HFFc6 (cell line): ENCODE measurements at regions not wholly inside any gene's neighbourhood (a gene's known extent, or its start where the extent isn't known, plus 50 kb on each side); places are given as distances from the start of the nearest gene placed in this dataset.

Source experiments
- DNase-seq: peaks from one replicate; pipeline ENCODE4 v3.0.0-alpha.2; 2018
- H3K27ac Mint-ChIP-seq: 2 replicates; pipeline ENCODE4 v1.8.0; 2020; ENCODE audit warnings: mild to moderate bottlenecking, mixed read lengths
- H3K27me3 Mint-ChIP-seq: 2 replicates; pipeline ENCODE4 v1.8.0; 2021; ENCODE audit warnings: mild to moderate bottlenecking, moderate library complexity, mixed read lengths; ENCODE audit not compliant: insufficient read depth
- H3K36me3 Mint-ChIP-seq: 2 replicates; pipeline ENCODE4 v1.8.0; 2021; ENCODE audit warnings: low read depth, mixed read lengths
- H3K4me1 Mint-ChIP-seq: 2 replicates; pipeline ENCODE4 v1.8.0; 2020; ENCODE audit warnings: low read depth, mixed read lengths
- H3K4me3 Mint-ChIP-seq: 2 replicates; pipeline ENCODE4 v1.8.0; 2020; ENCODE audit warnings: mild to moderate bottlenecking, moderate library complexity, mixed read lengths
- H3K9me3 Mint-ChIP-seq: 2 replicates; pipeline ENCODE4 v1.8.0; 2020; ENCODE audit warnings: mild to moderate bottlenecking, mixed read lengths
- CTCF ChIP-seq: fragments of 200-600 bp; sonication (generic); IDR thresholded peaks from 2 replicates; pipeline ENCODE4 v1.5.0; 2021; ENCODE audit warnings: antibody characterized with exemption, mild to moderate bottlenecking

GRCh38 chr11:108994887-108995286, 330.0 kb downstream of the DDX10 start:
- peaks cover 5% of the 10 kb centered on the region for H3K9me3 Mint-ChIP-seq

GRCh38 chr11:108997826-108998225, 333.0 kb downstream of the DDX10 start:
- peaks cover 5% of the 10 kb centered on the region for H3K9me3 Mint-ChIP-seq
- 0 out of 2 replicates have a peak, but pooled peaks cover 2% of the 10 kb centered on the region for H3K27me3 Mint-ChIP-seq
- H3K36me3 Mint-ChIP-seq: peaks cover 18% of the 10 kb centered on the region; the same call in 1 of the 2 replicates
- DNase-seq: no peak
- TF ChIP-seq CTCF: no peak
- peaks cover 7% of the 10 kb centered on the region for H3K4me1 Mint-ChIP-seq
- no peak overlapping the region for H3K4me3 Mint-ChIP-seq
- H3K27ac Mint-ChIP-seq: no peak overlapping the region

More at GRCh38 chr11:108994887-108995286, 330.0 kb downstream of the DDX10 start:
- Mint-ChIP-seq H3K36me3 (peaks cover 25% of the 10 kb centered on the region), H3K27me3 (no peaks in the 10 kb centered on the region), H3K4me3 (no peak overlapping the region), H3K27ac (no peak overlapping the region), H3K4me1 (peaks cover 7% of the 10 kb centered on the region)
- DNase-seq: no peak
- TF ChIP-seq CTCF: no peak

- H3K4me3 Mint-ChIP-seq: no peak overlapping the region
- H3K4me1 Mint-ChIP-seq: peaks cover 7% of the 10 kb centered on the region
- DNase-seq: no peak
- peaks cover 15% of the 10 kb centered on the region; the same call in 1 of the 2 replicates for H3K36me3 Mint-ChIP-seq
- TF ChIP-seq CTCF: no peak
- H3K27me3 Mint-ChIP-seq: 0 out of 2 replicates have a peak, but pooled peaks cover 2% of the 10 kb centered on the region
- no peak overlapping the region for H3K27ac Mint-ChIP-seq
- peaks cover 5% of the 10 kb centered on the region for H3K9me3 Mint-ChIP-seq
Measured at GRCh38 chr11:109000531-109000930, 335.7 kb downstream of the DDX10 start.

GRCh38 chr11:109001585-109001984, 336.7 kb downstream of the DDX10 start:
- H3K4me3 Mint-ChIP-seq: no peak overlapping the region
- TF ChIP-seq CTCF: no peak
- H3K9me3 Mint-ChIP-seq: peaks cover 5% of the 10 kb centered on the region
- H3K27me3 Mint-ChIP-seq: 0 out of 2 replicates have a peak, but pooled peaks cover 2% of the 10 kb centered on the region
- no peak overlapping the region for H3K27ac Mint-ChIP-seq
- H3K36me3 Mint-ChIP-seq: peaks cover 15% of the 10 kb centered on the region; the same call in 1 of the 2 replicates
- no peak for DNase-seq
- peaks cover 7% of the 10 kb centered on the region for H3K4me1 Mint-ChIP-seq

- H3K27me3 Mint-ChIP-seq: no peaks in the 10 kb centered on the region
- no peaks in the 10 kb centered on the region for H3K36me3 Mint-ChIP-seq
- no peak overlapping the region for H3K4me3 Mint-ChIP-seq
Measured at GRCh38 chr11:109012991-109013390, 348.1 kb downstream of the DDX10 start.

More at GRCh38 chr11:109012991-109013390, 348.1 kb downstream of the DDX10 start:
- Mint-ChIP-seq H3K9me3 (no peaks in the 10 kb centered on the region), H3K4me1 (no peaks in the 10 kb centered on the region), H3K27ac (no peak overlapping the region)
- DNase-seq: no peak
- TF ChIP-seq CTCF: no peak
